Activated naive CD4-positive, alpha-beta T cell treated with anti-CD3 and anti-CD28 coated beads, Interleukin-2, amount 50 U/mL, for 72 hours (primary cell): ENCODE measurements at regions not wholly inside any gene's neighbourhood (a gene's known extent, or its start where the extent isn't known, plus 50 kb on each side); places are given as distances from the start of the nearest gene placed in this dataset.

Experiments
- ATAC-seq, 2 donors: fragments of 150-1000 bp; cut with Tn5 transposase; 2 replicates each; pipeline ENCODE4 v1.10.0; 2021; ENCODE audit warnings: mild to moderate bottlenecking in 2 of 2, moderate library complexity in 2 of 2
- DNase-seq, 2 donors: peaks; one replicate each; pipeline ENCODE4 v3.0.0; 2021 to 2022; ENCODE audit warnings: low spot score in 2 of 2
- H3K27ac Mint-ChIP-seq, 2 donors: one replicate each; pipeline ENCODE4 v1.8.0; 2022; ENCODE audit warnings: mild to moderate bottlenecking in 2 of 2, mixed read lengths in 2 of 2
- H3K36me3 Mint-ChIP-seq, 2 donors: one replicate each; pipeline ENCODE4 v1.8.0; 2022; ENCODE audit warnings: mixed read lengths in 2 of 2
- H3K9me3 Mint-ChIP-seq, 2 donors: one replicate each; pipeline ENCODE4 v1.8.0; 2022; ENCODE audit warnings: mixed read lengths in 2 of 2

GRCh38 chr16:85317704-85318103, 205.4 kb upstream of the CIBAR2 start:
- Mint-ChIP-seq H3K9me3 (no peaks in the 10 kb centered on the region), H3K27ac (no peak overlapping the region), H3K36me3 (no peaks in the 10 kb centered on the region)
- ATAC-seq (no peak), DNase-seq (no peak)

GRCh38 chr16:85319208-85319983, 207.1 kb upstream of the CIBAR2 start:
- ATAC-seq: no peak
- no peaks in the 10 kb centered on the region for H3K9me3 Mint-ChIP-seq
- H3K27ac Mint-ChIP-seq: no peak overlapping the region
- H3K36me3 Mint-ChIP-seq: no peaks in the 10 kb centered on the region
- no peak for DNase-seq

- DNase-seq (no peak), ATAC-seq (no peak)
- Mint-ChIP-seq H3K36me3 (no peaks in the 10 kb centered on the region), H3K27ac (no peak overlapping the region), H3K9me3 (no peaks in the 10 kb centered on the region)
These were observed 207.7 kb upstream of the CIBAR2 start for GRCh38 chr16:85319984-85320440.

- ATAC-seq: no peak
- no peak for DNase-seq
- peak overlapping the region in 1 of 2 donors; percentile 17 for H3K27ac Mint-ChIP-seq
- no peaks in the 10 kb centered on the region for H3K36me3 Mint-ChIP-seq
- no peaks in the 10 kb centered on the region for H3K9me3 Mint-ChIP-seq
These were observed 208.6 kb upstream of the CIBAR2 start for GRCh38 chr16:85320677-85321385.

GRCh38 chr16:85321509-85322271, 209.4 kb upstream of the CIBAR2 start:
- no peak for ATAC-seq
- no peaks in the 10 kb centered on the region for H3K9me3 Mint-ChIP-seq
- DNase-seq: no peak
- no peaks in the 10 kb centered on the region for H3K36me3 Mint-ChIP-seq
- H3K27ac Mint-ChIP-seq: peak overlapping the region in 1 of 2 donors; percentile 17

- Mint-ChIP-seq H3K36me3 (no peaks in the 10 kb centered on the region), H3K9me3 (no peaks in the 10 kb centered on the region), H3K27ac (peak overlapping the region in 1 of 2 donors; percentile 66)
- ATAC-seq (no peak), DNase-seq (no peak)
These were observed 211.1 kb upstream of the CIBAR2 start for GRCh38 chr16:85323230-85323960.

- H3K9me3 Mint-ChIP-seq: no peaks in the 10 kb centered on the region
- H3K36me3 Mint-ChIP-seq: no peaks in the 10 kb centered on the region
- no peak for DNase-seq
- H3K27ac Mint-ChIP-seq: no peak overlapping the region
- ATAC-seq: no peak
These were observed 211.6 kb upstream of the CIBAR2 start for GRCh38 chr16:85323961-85324253.

GRCh38 chr16:85324488-85324887, 212.2 kb upstream of the CIBAR2 start:
- Mint-ChIP-seq H3K9me3 (no peaks in the 10 kb centered on the region), H3K36me3 (no peaks in the 10 kb centered on the region), H3K27ac (no peak overlapping the region)
- no peak for ATAC-seq
- DNase-seq: no peak

GRCh38 chr16:85326113-85326793, 214.0 kb upstream of the CIBAR2 start:
- ATAC-seq (no peak), DNase-seq (no peak)
- no peak overlapping the region for H3K27ac Mint-ChIP-seq
- no peaks in the 10 kb centered on the region for H3K36me3 Mint-ChIP-seq
- H3K9me3 Mint-ChIP-seq: no peaks in the 10 kb centered on the region

GRCh38 chr16:85326794-85327181, 214.5 kb upstream of the CIBAR2 start:
- H3K27ac Mint-ChIP-seq: no peak overlapping the region
- no peak for DNase-seq
- ATAC-seq: no peak
- H3K36me3 Mint-ChIP-seq: no peaks in the 10 kb centered on the region
- H3K9me3 Mint-ChIP-seq: no peaks in the 10 kb centered on the region

GRCh38 chr16:85327731-85328675, 215.7 kb upstream of the CIBAR2 start:
- no peaks in the 10 kb centered on the region for H3K36me3 Mint-ChIP-seq
- DNase-seq: no peak
- H3K27ac Mint-ChIP-seq: no peak overlapping the region
- H3K9me3 Mint-ChIP-seq: no peaks in the 10 kb centered on the region
- ATAC-seq: no peak

GRCh38 chr16:85328676-85329058, 216.4 kb upstream of the CIBAR2 start:
- Mint-ChIP-seq H3K36me3 (no peaks in the 10 kb centered on the region), H3K9me3 (no peaks in the 10 kb centered on the region), H3K27ac (no peak overlapping the region)
- DNase-seq (no peak), ATAC-seq (no peak)

GRCh38 chr16:85329059-85329812, 217.0 kb upstream of the CIBAR2 start:
- Mint-ChIP-seq H3K27ac (no peak overlapping the region), H3K36me3 (no peaks in the 10 kb centered on the region), H3K9me3 (no peaks in the 10 kb centered on the region)
- no peak for ATAC-seq
- DNase-seq: no peak

GRCh38 chr16:85330006-85330693, 217.9 kb upstream of the CIBAR2 start:
- H3K9me3 Mint-ChIP-seq: no peaks in the 10 kb centered on the region
- ATAC-seq (no peak), DNase-seq (no peak)
- H3K36me3 Mint-ChIP-seq: no peaks in the 10 kb centered on the region
- H3K27ac Mint-ChIP-seq: no peak overlapping the region
